Calu3 (cell line): ENCODE measurements at regions not wholly inside any gene's neighbourhood (a gene's known extent, or its start where the extent isn't known, plus 50 kb on each side); places are given as distances from the start of the nearest gene placed in this dataset.
"Not testable (repeated sequence)": the region's sequence is repeated elsewhere in the genome, so short reads cannot be mapped to it uniquely, and the experiment has no call there.

ENCODE experiments used
- BruUV-seq: library from RNA; stranded (reverse); fragments of 400-500 nt; replicated peaks from 2 replicates; lab custom pipeline; 2021; lab: Mats Ljungman, UMichigan
- CTCF ChIA-PET: fragments of 300-600 bp; sonication (Branson Sonifier 250); formaldehyde crosslinking; loops from one replicate; lab custom pipeline; 2022; ENCODE audit warnings: antibody characterized with exemption; lab: Charles Lee
- DNase-seq: peaks from one replicate; pipeline ENCODE4 v3.0.0; 2022
- H3K27ac Mint-ChIP-seq: one replicate; pipeline ENCODE4 v1.8.0; 2022; ENCODE audit warnings: mixed read lengths; ENCODE audit not compliant: unreplicated experiment
- H3K27me3 Mint-ChIP-seq: one replicate; pipeline ENCODE4 v1.8.0; 2022; ENCODE audit warnings: mixed read lengths; ENCODE audit not compliant: unreplicated experiment
- H3K36me3 Mint-ChIP-seq: one replicate; pipeline ENCODE4 v1.8.0; 2022; ENCODE audit warnings: mild to moderate bottlenecking, moderate library complexity, mixed read lengths; ENCODE audit not compliant: insufficient read depth, unreplicated experiment
- H3K4me1 Mint-ChIP-seq: one replicate; pipeline ENCODE4 v1.8.0; 2022; ENCODE audit warnings: mild to moderate bottlenecking, low read depth, mixed read lengths; ENCODE audit not compliant: unreplicated experiment
- H3K4me3 Mint-ChIP-seq: one replicate; pipeline ENCODE4 v1.8.0; 2022; ENCODE audit warnings: mild to moderate bottlenecking, low read depth, moderate library complexity, mixed read lengths; ENCODE audit not compliant: unreplicated experiment
- H3K9me3 Mint-ChIP-seq: one replicate; pipeline ENCODE4 v1.8.0; 2022; ENCODE audit warnings: low read depth, mixed read lengths; ENCODE audit not compliant: unreplicated experiment
- CTCF ChIP-seq: fragments of 200-600 bp; IDR thresholded peaks from one replicate; pipeline ENCODE4 v1.8.0; 2022; ENCODE audit warnings: antibody characterized with exemption; ENCODE audit not compliant: unreplicated experiment
- intact Hi-C: fragments of 100-400 bp; cut with micrococcal nuclease; formaldehyde crosslinking; loops from one replicate; pipeline ENCODE4 v1.10.0; 2022; ENCODE audit not compliant: unreplicated experiment

GRCh38 chr5:71343994-71344393, 111.5 kb upstream of the BDP1 start:
- intact Hi-C loops, BruUV-seq, H3K9me3 Mint-ChIP-seq, DNase-seq, H3K4me3 Mint-ChIP-seq, CTCF ChIA-PET, H3K4me1 Mint-ChIP-seq, H3K36me3 Mint-ChIP-seq, H3K27ac Mint-ChIP-seq, H3K27me3 Mint-ChIP-seq: not testable (repeated sequence)

- H3K27ac Mint-ChIP-seq, H3K9me3 Mint-ChIP-seq, H3K4me3 Mint-ChIP-seq, intact Hi-C loops, CTCF ChIA-PET, DNase-seq, H3K4me1 Mint-ChIP-seq, BruUV-seq, H3K36me3 Mint-ChIP-seq: not testable (repeated sequence)
- peaks cover 20% of the 10 kb centered on the region for H3K27me3 Mint-ChIP-seq
Measured at GRCh38 chr5:71372601-71373000, 82.8 kb upstream of the BDP1 start.

GRCh38 chr5:71373054-71373734, 82.3 kb upstream of the BDP1 start:
- H3K4me1 Mint-ChIP-seq, H3K27ac Mint-ChIP-seq: not testable (repeated sequence)

GRCh38 chr5:71384204-71384603, 71.2 kb upstream of the BDP1 start:
- H3K4me1 Mint-ChIP-seq, intact Hi-C loops, H3K27me3 Mint-ChIP-seq, H3K9me3 Mint-ChIP-seq, H3K27ac Mint-ChIP-seq, CTCF ChIA-PET, H3K4me3 Mint-ChIP-seq, H3K36me3 Mint-ChIP-seq, BruUV-seq, DNase-seq: not testable (repeated sequence)

More at GRCh38 chr5:71373054-71373734, 82.3 kb upstream of the BDP1 start:
- DNase-seq, H3K36me3 Mint-ChIP-seq, CTCF ChIA-PET, BruUV-seq, H3K4me3 Mint-ChIP-seq, intact Hi-C loops, H3K9me3 Mint-ChIP-seq: not testable (repeated sequence)
- H3K27me3 Mint-ChIP-seq, result peaks cover 20% of the 10 kb centered on the region

GRCh38 chr5:71384706-71385105, 70.7 kb upstream of the BDP1 start:
- Mint-ChIP-seq H3K27me3 (no peaks in the 10 kb centered on the region), H3K4me3 (no peak overlapping the region), H3K36me3 (no peaks in the 10 kb centered on the region), H3K4me1 (no peaks in the 10 kb centered on the region), H3K27ac (no peak overlapping the region), H3K9me3 (no peaks in the 10 kb centered on the region)
- no peak for TF ChIP-seq CTCF
- no TSS peak for BruUV-seq
- intact Hi-C loops, result no loop called here
- CTCF ChIA-PET, result no interaction called here
- DNase-seq, result no peak

GRCh38 chr5:71385208-71385607, 70.2 kb upstream of the BDP1 start:
- CTCF ChIA-PET, DNase-seq, intact Hi-C loops, H3K27me3 Mint-ChIP-seq, H3K4me3 Mint-ChIP-seq, H3K27ac Mint-ChIP-seq, H3K4me1 Mint-ChIP-seq, BruUV-seq, H3K9me3 Mint-ChIP-seq, H3K36me3 Mint-ChIP-seq: not testable (repeated sequence)

- BruUV-seq, H3K4me1 Mint-ChIP-seq, H3K36me3 Mint-ChIP-seq, H3K9me3 Mint-ChIP-seq, H3K27me3 Mint-ChIP-seq, intact Hi-C loops, DNase-seq, H3K27ac Mint-ChIP-seq, H3K4me3 Mint-ChIP-seq, CTCF ChIA-PET: not testable (repeated sequence)
Measured at GRCh38 chr5:71388184-71388583, 67.3 kb upstream of the BDP1 start.

GRCh38 chr5:71398400-71398799, 57.1 kb upstream of the BDP1 start:
- peak overlapping the region; percentile 44 for H3K4me3 Mint-ChIP-seq
- H3K9me3 Mint-ChIP-seq, H3K36me3 Mint-ChIP-seq, BruUV-seq, DNase-seq, H3K27me3 Mint-ChIP-seq, intact Hi-C loops, H3K27ac Mint-ChIP-seq, H3K4me1 Mint-ChIP-seq, CTCF ChIA-PET: not testable (repeated sequence)

GRCh38 chr5:71398859-71399258, 56.6 kb upstream of the BDP1 start:
- H3K27ac Mint-ChIP-seq, H3K36me3 Mint-ChIP-seq: not testable (repeated sequence)

More at GRCh38 chr5:71398859-71399258, 56.6 kb upstream of the BDP1 start:
- H3K4me1 Mint-ChIP-seq, DNase-seq, BruUV-seq, CTCF ChIA-PET, H3K27me3 Mint-ChIP-seq, H3K9me3 Mint-ChIP-seq, intact Hi-C loops: not testable (repeated sequence)
- peak overlapping the region; percentile 44 for H3K4me3 Mint-ChIP-seq
